NT2/D1 (cell line): ENCODE measurements at regions not wholly inside any gene's neighbourhood (a gene's known extent, or its start where the extent isn't known, plus 50 kb on each side); places are given as distances from the start of the nearest gene placed in this dataset.

Source experiments
- SUZ12 ChIP-seq: IDR thresholded peaks from 2 replicates; pipeline ENCODE4 v1.6.1; 2011; ENCODE audit not compliant: insufficient read length, insufficient read depth; ENCODE audit errors: extremely low read depth
- YY1 ChIP-seq: IDR thresholded peaks from 2 replicates; pipeline ENCODE4 v1.6.1; 2011; ENCODE audit not compliant: insufficient read length, insufficient read depth
- ZNF274 ChIP-seq: IDR thresholded peaks from 2 replicates; pipeline ENCODE4 v1.6.1; 2011; ENCODE audit warnings: mild to moderate bottlenecking, low read depth, low read length

DNA sequence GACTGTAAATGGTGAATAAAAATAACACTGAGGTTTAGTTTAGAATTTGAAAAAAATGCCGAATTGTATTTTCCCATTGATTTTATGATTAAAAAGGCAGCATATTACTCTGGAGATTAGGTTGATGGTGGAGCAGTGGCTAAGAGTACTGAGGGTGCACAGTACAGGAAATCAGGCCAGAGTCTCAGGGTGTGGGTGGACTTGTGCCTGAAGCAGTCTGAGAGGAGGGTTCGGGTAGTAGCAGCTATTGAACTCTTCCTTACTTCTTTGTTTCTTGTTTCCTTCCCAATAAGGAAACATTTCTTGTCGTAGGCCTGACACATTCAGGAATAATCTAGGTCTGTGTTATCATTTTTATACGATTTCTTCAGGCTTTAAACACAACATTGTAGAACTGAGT, 319.0 kb upstream of the MBL2 start:
- no peak for TF ChIP-seq YY1
- TF ChIP-seq ZNF274 = no peak
- no peak for TF ChIP-seq SUZ12
